ENCODE measurements at regions not wholly inside any gene's neighbourhood (a gene's known extent, or its start where the extent isn't known, plus 50 kb on each side); places are given as distances from the start of the nearest gene placed in this dataset.

DNA sequence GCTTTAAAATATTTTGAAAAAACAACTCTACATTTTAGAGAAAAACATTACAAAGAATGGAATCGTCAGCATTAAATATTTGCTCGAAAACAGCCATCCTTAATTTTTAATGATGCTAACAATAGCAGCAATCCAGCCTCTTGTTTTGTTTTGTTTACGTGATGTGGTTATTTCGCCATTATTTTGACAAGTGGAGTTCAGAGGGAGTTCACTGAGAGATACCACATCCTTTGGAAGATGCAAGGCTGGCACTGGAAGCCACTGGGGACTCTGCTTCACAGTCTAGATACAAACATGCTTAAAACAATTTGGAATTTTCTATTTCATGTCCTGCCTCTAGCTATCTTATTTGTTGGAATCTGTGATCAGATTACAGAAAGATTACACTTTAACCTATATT lies 556.3 kb downstream of the PCDH17 start:
- intact Hi-C loops (cut with micrococcal nuclease): no loop called here

GRCh38 chr13:58190577-58190976 lies 559.0 kb downstream of the PCDH17 start:
- intact Hi-C loops (cut with micrococcal nuclease): no loop called here

DNA sequence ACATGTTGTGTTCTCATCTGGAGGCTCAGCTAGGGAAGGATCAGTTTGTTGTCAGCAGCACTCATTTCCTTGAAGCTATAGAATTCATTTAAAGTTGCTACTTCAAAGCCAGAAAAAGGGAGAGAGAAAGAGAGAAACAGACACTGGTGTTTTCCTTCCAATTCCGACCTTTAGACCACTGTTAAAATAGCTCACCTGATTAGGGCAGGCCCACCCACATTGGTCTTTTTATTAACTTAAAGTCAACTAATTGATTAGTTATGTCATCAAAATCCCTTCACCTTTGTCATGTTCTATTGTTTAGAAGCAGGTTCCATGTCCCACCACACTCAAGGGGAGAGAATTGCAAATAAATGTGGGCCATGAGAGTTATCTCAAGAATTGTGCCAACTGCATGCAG lies 560.2 kb downstream of the PCDH17 start:
- intact Hi-C loops (cut with micrococcal nuclease): no loop called here

DNA sequence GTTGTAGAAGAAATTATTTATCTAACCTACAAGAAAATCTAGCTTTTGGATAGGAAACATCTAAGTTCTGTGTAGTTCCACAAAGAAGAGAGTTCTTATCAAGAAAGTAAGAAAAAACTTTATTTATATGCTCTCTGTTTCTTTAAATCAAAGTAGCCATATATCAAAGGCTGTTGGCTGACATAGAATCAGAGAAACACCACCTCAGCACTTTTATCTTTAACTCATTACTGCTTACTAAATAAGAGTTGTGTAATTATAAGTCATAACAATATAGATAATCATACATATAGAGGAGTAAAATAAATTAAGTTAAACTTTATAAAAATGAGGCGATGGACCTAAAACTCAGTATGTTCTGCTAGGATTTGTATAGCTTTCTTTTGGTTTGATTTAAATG lies 570.6 kb downstream of the PCDH17 start:
- intact Hi-C loops (cut with micrococcal nuclease): no loop called here

DNA sequence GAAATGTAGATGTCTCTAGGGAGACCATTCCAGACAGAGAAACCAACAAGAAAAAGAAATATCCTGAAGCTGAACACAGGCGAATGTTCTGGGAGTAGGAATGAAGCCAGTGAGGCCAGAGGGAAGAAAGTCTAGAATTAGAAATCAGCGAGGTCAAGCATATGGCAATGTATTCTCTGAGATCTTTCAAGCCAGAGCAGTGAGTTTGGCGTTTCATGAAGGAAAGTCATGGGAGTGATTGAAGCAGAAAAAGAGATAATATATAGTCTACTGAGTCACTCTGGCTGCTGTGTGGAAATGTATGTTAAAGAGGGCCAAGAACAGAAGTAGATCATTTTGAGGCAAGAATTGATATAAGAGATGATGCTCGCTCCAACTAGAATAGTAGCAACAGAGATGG lies 576.0 kb downstream of the PCDH17 start:
- intact Hi-C loops (cut with micrococcal nuclease): no loop called here

DNA sequence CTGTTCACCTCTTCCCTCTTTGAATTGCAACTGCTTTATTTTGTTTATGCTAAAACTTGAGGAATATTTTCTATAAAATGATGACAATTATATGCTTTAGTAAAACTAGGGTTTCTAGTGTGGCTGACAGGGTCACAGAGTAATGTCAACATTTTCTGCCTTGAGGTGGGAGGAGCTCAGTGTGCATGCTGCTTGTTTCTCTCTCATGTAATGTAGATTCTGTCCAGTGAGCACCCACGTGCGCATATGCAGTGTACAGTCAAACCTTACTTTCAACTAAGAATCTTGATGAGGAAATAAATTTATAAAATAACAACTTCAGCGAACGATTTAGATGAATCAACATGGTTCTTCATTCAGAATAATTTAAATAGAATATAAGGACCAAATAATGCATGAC lies 603.9 kb downstream of the PCDH17 start:
- intact Hi-C loops (cut with micrococcal nuclease): no loop called here

DNA sequence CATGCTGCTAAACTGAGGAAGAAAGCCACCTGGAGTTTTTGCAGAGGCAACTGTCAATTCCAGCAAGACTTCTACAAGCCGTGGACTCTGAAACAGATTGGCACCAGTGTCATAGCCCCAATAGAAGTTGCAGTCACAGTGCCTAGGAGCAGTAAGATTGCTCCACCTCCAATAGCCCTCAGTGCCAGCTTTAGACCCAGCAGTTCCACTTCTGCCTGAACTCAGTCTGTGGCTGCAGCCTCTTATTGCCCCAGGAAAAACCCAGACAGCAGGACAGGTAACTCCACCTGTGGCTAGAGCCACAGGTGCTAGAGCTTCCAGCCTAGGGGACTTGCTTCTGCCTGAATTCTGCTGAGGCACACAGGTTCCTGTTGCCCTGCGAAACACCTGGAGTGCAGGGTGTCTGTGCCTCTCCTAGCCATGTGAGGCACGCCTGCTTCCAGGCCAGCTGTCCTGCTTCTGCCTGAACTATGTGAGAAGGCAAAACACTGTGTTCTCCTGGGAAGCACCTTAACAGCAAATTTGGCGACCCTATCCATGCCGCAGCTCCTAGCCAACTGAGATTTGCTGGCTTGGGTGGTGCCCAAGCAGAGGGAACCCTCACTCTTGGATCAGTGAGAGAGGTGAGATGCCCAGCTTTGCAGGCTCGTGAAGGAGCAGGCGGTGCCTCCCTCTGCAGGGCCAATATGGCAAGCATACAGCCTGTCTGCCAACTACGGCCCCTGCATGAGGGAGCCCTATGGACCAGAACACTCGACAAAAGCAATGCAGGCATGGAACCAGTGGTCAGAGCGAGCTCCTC lies 607.6 kb downstream of the PCDH17 start:
- intact Hi-C loops (cut with micrococcal nuclease): no loop called here

- intact Hi-C loops (cut with micrococcal nuclease): no loop called here
Observed at GRCh38 chr13:58239774-58240268, 608.3 kb downstream of the PCDH17 start.

GRCh38 chr13:58247080-58247479 lies 615.5 kb downstream of the PCDH17 start:
- intact Hi-C loops (cut with micrococcal nuclease): no loop called here

DNA sequence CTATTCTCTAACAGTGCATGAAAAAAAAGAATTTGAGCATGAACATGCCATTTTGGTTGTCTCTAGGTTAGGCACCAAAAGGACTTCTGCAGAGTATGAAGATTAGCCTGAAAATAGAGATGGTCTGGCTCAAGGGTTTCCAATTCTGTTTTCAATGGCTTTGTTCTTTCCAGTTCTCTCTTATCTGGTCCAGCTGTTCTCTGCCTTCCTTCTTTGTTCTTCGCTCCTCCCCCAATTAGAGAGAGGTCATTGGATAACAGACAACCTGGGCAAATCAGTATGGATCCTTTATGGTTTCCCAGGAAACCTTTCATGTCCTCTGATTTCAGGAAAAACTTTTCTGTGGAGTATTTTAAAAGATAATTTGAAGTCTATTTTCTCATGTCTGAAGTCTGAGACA lies 623.4 kb downstream of the PCDH17 start:
- intact Hi-C loops (cut with micrococcal nuclease): no loop called here

DNA sequence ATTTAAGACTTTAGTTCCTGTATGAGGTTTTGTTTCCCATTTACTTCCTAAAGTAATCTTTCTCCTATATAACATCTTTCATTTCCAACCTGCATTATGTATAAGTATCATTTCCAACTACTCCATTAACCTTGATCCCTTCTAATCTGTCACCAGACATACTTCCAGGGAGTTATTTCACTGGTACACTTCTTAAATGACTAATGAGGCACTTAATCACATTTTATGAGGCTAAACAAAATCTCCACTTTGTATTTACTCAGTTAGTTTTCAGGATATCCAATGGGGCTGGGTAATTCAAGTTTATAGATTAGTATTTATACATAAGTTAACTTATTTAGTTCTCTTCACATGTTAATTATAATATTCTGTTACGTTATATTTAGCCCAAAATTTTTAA lies 634.7 kb downstream of the PCDH17 start:
- intact Hi-C loops (cut with micrococcal nuclease): no loop called here

DNA sequence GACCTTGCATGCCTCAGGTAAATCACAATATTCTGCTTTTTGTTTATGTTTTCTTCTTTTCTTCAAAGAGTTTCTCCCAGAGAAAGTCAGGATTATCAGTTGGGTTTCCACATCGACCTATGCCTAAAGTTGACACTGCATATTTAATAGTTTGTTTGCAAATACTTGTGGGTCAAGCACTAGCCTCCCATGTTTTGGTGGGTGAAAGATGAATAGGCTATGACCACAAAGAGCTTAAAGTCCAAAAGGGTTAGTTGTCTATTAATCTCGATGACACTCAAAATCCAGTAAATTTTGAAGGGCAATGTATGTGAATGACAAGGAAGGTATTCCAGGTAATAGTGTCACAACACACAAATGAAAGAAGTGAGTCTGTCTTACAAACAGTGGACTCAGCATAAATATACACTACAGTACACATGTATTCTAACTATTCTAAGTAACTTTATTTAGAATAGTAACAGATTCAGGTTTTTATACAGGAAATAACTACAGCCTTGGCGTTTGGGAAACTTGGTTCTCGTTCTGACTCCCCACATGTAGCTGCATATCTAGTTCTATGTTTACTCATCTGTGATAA lies 667.1 kb downstream of the PCDH17 start:
- intact Hi-C loops (cut with micrococcal nuclease): no loop called here

- intact Hi-C loops (cut with micrococcal nuclease): no loop called here
Observed at GRCh38 chr13:58300224-58300623, 668.7 kb downstream of the PCDH17 start.

- intact Hi-C loops (cut with micrococcal nuclease): no loop called here
Observed at GRCh38 chr13:58300974-58301681, 669.6 kb downstream of the PCDH17 start.

- intact Hi-C loops (cut with micrococcal nuclease): no loop called here
Observed at GRCh38 chr13:58302349-58302748, 670.8 kb downstream of the PCDH17 start.

- intact Hi-C loops (cut with micrococcal nuclease): no loop called here
Observed at GRCh38 chr13:58306062-58306461, 674.5 kb downstream of the PCDH17 start.

DNA sequence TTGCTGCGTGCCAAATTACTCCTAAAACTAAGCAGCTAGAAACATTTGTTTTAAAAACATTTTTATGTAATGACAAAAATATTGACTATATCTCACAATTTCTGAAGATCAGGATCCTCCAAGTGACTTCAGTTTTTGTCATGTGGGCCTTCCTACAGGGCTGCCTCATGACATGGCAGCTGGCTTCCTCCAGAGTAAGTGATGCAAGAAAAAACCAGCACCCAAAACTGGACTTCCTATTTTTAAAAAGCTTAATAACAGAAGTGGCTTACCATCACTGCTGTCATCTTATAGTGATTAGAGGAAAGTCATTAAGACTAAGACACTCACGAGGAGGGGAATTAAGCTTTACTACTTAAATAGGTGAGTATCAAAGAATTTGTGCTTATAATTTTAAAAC lies 681.7 kb downstream of the PCDH17 start:
- intact Hi-C loops (cut with micrococcal nuclease): no loop called here

DNA sequence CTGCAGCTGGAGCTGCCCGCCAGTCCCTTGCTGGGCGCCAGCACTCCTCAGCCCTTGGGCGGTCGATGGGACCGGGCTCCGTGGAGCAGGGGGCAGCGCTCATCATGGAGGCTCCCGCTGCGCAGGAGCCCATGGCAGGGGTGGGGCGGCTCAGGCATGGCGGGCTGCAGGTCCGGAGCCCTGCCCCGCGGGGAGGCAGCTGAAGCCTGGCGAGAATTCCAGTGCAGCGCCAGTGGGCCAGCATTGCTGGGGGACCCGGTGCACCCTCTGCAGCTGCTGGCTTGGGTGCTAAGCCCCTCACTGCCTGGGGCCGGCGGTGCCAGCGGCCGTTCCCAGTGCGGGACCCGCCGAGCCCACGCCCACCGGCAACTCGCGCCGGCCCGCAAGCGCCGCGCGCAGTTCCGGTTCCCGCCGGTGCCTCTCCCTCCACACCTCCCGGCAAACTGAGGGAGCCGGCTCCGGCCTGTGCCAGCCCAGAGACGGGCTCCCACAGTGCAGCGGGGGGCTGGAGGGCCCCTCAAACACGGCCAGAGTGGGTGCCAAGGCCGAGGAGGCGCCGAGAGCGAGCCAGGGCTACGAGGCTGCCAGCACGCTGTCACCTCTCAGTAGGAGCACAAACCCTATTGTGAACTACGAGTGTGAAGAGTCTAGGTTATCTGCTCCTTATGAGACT lies 687.1 kb downstream of the PCDH17 start:
- intact Hi-C loops (cut with micrococcal nuclease): no loop called here

GRCh38 chr13:58324161-58324560 lies 692.6 kb downstream of the PCDH17 start:
- intact Hi-C loops (cut with micrococcal nuclease): no loop called here

GRCh38 chr13:58329746-58330145 lies 698.2 kb downstream of the PCDH17 start:
- intact Hi-C loops (cut with micrococcal nuclease): no loop called here

GRCh38 chr13:58340895-58341294 lies 709.4 kb downstream of the PCDH17 start:
- intact Hi-C loops (cut with micrococcal nuclease): no loop called here

DNA sequence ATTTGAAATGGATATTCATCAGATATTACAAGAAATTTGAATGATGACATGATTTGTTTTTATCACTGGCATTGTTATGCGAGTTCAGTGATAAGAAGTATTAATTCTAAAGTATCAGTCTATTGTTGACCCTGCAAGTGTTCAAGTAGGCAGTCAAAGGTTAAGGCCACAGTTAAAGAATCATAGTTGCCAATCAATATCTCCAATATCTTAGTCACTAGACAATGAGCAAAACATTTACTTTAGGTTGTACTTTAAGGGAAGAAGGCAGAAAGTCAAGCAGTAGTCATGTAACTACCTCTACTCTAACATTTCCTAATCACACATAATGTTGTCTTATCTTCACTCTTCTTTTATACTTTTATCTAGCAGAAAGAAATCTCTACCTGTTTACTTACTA lies 709.8 kb downstream of the PCDH17 start:
- intact Hi-C loops (cut with micrococcal nuclease): no loop called here
